Suprapubic skin (tissue), 4 donors: ENCODE measurements at regions not wholly inside any gene's neighbourhood (a gene's known extent, or its start where the extent isn't known, plus 50 kb on each side); places are given as distances from the start of the nearest gene placed in this dataset.
A peak's percentile ranks its signal among the peaks of the same experiment; 100 is the strongest.
"Not testable (repeated sequence)": the region's sequence is repeated elsewhere in the genome, so short reads cannot be mapped to it uniquely, and the experiment has no call there.

Experiments
- DNase-seq, 2 donors: peaks; one replicate each; pipeline ENCODE4 v3.0.0-alpha.2; 2019; ENCODE audit warnings: low spot score in 2 of 2
- H3K27ac ChIP-seq: fragments of 200-600 bp; sonication (generic); one replicate; pipeline ENCODE4 v1.5.1; 2019
- H3K27me3 ChIP-seq: fragments of 200-600 bp; sonication (generic); one replicate; pipeline ENCODE4 v1.5.1; 2019
- H3K36me3 ChIP-seq: fragments of 200-600 bp; sonication (generic); one replicate; pipeline ENCODE4 v1.5.1; 2019
- H3K4me1 ChIP-seq: fragments of 200-600 bp; sonication (generic); one replicate; pipeline ENCODE4 v1.5.1; 2019
- H3K4me3 ChIP-seq: fragments of 200-600 bp; sonication (generic); one replicate; pipeline ENCODE4 v1.5.1; 2019; ENCODE audit warnings: mild to moderate bottlenecking
- H3K9me3 ChIP-seq: fragments of 200-600 bp; sonication (generic); one replicate; pipeline ENCODE4 v1.5.1; 2019
- EP300 ChIP-seq: sonication (generic); formaldehyde crosslinking; IDR thresholded peaks from one replicate; pipeline ENCODE4 v1.6.1; 2017; ENCODE audit warnings: antibody characterized with exemption
- POLR2A ChIP-seq, 2 donors: fragments of 450-650 bp; IDR thresholded peaks; one replicate each; pipeline ENCODE4 v1.6.1; 2017; ENCODE audit warnings: antibody characterized with exemption in 2 of 2, mild to moderate bottlenecking in 2 of 2, moderate library complexity in 2 of 2
- POLR2AphosphoS5 ChIP-seq, 3 donors: sonication (generic); formaldehyde crosslinking; IDR thresholded peaks; one replicate each; pipeline ENCODE4 v1.6.1; 2017; ENCODE audit warnings: antibody characterized with exemption in 3 of 3
- WGBS: methylation state at CpG from one replicate; pipeline ENCODE4 v1.1.5; 2018; 5-methylcytosine and 5-hydroxymethylcytosine counted together
- TF ChIP-seq, protein P1 (sequence below), 2 donors: fragments of 200-600 bp in 1 of 2; fragments of 450-650 bp in 1 of 2; sonication (generic) in 1 of 2; IDR thresholded peaks; one replicate each; pipeline ENCODE4 v1.5.1; 2016 to 2019; ENCODE audit warnings: antibody characterized with exemption in 2 of 2, mild to moderate bottlenecking in 1 of 2, moderate library complexity in 1 of 2

DNA sequence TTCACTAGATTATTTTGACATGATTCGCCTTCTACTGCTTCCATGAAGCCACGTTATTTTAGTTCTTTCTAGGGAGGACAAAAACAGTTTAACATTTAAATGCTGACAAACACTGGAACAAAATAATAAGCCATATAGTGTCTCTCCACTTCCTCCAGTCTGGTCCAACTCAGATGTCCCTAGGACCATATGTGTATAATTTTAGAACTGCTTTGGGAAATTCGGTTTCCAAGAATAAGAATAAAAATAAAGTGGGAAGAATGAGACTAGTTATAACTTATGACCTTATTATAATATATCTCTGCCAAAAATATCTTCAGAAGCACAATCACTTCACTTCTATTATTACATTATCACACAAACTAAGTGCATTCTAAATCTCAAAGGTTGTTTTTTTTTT is 164.4 kb upstream of the POF1B start:
- Histone ChIP-seq H3K27ac (no peak overlapping the region), H3K4me1 (no peaks in the 10 kb centered on the region), H3K36me3 (no peaks in the 10 kb centered on the region), H3K9me3 (no peaks in the 10 kb centered on the region), H3K4me3 (no peak overlapping the region), H3K27me3 (no peaks in the 10 kb centered on the region)
- no peak for TF ChIP-seq POLR2A (IDR thresholded peaks at IDR 0.05)
- TF ChIP-seq POLR2AphosphoS5 (IDR thresholded peaks at IDR 0.05) = no peak
- WGBS = 54% methylated on average over 3 of the region's 3 CpGs
- DNase-seq = no peak

DNA sequence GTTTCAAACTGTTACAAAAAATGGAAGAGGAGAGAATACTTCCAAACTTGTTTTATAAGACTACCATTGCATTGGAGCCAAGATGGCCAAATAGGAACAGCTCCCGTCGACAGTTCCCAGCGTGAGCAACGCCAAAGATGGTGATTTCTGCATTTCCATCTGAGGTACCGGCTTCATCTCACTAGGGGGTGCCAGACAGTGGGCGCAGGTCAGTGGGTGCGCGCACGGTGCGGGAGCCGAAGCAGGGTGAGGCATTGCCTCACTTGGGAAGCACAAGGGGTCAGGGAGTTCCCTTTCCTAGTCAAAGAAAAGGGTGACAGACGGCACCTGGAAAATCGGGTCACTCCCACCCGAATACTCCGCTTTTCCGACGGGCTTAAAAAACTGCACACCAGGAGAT is 149.7 kb upstream of the POF1B start:
- 80% methylated on average over 17 of the region's 17 CpGs for WGBS
- not testable (repeated sequence) for H3K9me3 ChIP-seq, H3K4me1 ChIP-seq, H3K36me3 ChIP-seq, DNase-seq, H3K27me3 ChIP-seq, H3K27ac ChIP-seq, H3K4me3 ChIP-seq

- DNase-seq = no peak
- H3K27ac ChIP-seq = no peak overlapping the region
- H3K4me3 ChIP-seq = no peak overlapping the region
- 55% methylated on average over 2 of the region's 2 CpGs for WGBS
- TF ChIP-seq, protein P1, sequence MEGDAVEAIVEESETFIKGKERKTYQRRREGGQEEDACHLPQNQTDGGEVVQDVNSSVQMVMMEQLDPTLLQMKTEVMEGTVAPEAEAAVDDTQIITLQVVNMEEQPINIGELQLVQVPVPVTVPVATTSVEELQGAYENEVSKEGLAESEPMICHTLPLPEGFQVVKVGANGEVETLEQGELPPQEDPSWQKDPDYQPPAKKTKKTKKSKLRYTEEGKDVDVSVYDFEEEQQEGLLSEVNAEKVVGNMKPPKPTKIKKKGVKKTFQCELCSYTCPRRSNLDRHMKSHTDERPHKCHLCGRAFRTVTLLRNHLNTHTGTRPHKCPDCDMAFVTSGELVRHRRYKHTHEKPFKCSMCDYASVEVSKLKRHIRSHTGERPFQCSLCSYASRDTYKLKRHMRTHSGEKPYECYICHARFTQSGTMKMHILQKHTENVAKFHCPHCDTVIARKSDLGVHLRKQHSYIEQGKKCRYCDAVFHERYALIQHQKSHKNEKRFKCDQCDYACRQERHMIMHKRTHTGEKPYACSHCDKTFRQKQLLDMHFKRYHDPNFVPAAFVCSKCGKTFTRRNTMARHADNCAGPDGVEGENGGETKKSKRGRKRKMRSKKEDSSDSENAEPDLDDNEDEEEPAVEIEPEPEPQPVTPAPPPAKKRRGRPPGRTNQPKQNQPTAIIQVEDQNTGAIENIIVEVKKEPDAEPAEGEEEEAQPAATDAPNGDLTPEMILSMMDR (IDR thresholded peaks at IDR 0.05) = no peak
- TF ChIP-seq EP300 = no peak
- no peak for TF ChIP-seq POLR2A (IDR thresholded peaks at IDR 0.05)
- no peak for TF ChIP-seq POLR2AphosphoS5 (IDR thresholded peaks at IDR 0.05)
- no peaks in the 10 kb centered on the region for H3K27me3 ChIP-seq
- no peaks in the 10 kb centered on the region for H3K36me3 ChIP-seq
- H3K9me3 ChIP-seq = no peaks in the 10 kb centered on the region
- H3K4me1 ChIP-seq = no peaks in the 10 kb centered on the region
Observed at GRCh38 chrX:85517994-85518718, 138.7 kb upstream of the POF1B start.

- WGBS = 30% methylated on average over 3 of the region's 3 CpGs
- Histone ChIP-seq H3K4me1 (no peaks in the 10 kb centered on the region), H3K4me3 (no peak overlapping the region), H3K36me3 (no peaks in the 10 kb centered on the region), H3K27ac (peak overlapping the region; percentile 10), H3K9me3 (no peaks in the 10 kb centered on the region), H3K27me3 (no peaks in the 10 kb centered on the region)
- no peak for DNase-seq
- no peak for TF ChIP-seq EP300
- no peak for TF ChIP-seq POLR2A (IDR thresholded peaks at IDR 0.05)
- TF ChIP-seq, protein P1 (IDR thresholded peaks at IDR 0.05) = no peak
- no peak for TF ChIP-seq POLR2AphosphoS5 (IDR thresholded peaks at IDR 0.05)
Observed at GRCh38 chrX:85516131-85516530, 136.7 kb upstream of the POF1B start.

GRCh38 chrX:85506871-85507270 is 127.4 kb upstream of the POF1B start:
- H3K4me1 ChIP-seq = no peaks in the 10 kb centered on the region
- 43% methylated on average over 2 of the region's 2 CpGs for WGBS
- H3K27me3 ChIP-seq = no peaks in the 10 kb centered on the region
- no peak for DNase-seq
- no peak overlapping the region for H3K4me3 ChIP-seq
- TF ChIP-seq POLR2A (IDR thresholded peaks at IDR 0.05) (no peak), POLR2AphosphoS5 (IDR thresholded peaks at IDR 0.05) (no peak)
- no peak overlapping the region for H3K27ac ChIP-seq
- H3K36me3 ChIP-seq = no peaks in the 10 kb centered on the region
- H3K9me3 ChIP-seq = no peaks in the 10 kb centered on the region

- Histone ChIP-seq H3K27me3 (no peaks in the 10 kb centered on the region), H3K4me1 (no peaks in the 10 kb centered on the region), H3K36me3 (no peaks in the 10 kb centered on the region), H3K4me3 (no peak overlapping the region), H3K27ac (no peak overlapping the region), H3K9me3 (no peaks in the 10 kb centered on the region)
- DNase-seq = no peak
- 69% methylated on average over 2 of the region's 2 CpGs for WGBS
- no peak for TF ChIP-seq POLR2A (IDR thresholded peaks at IDR 0.05)
- TF ChIP-seq, protein P1 (IDR thresholded peaks at IDR 0.05) = no peak
Observed at GRCh38 chrX:85505801-85506200, 126.3 kb upstream of the POF1B start.

- TF ChIP-seq, protein P1 (IDR thresholded peaks at IDR 0.05) = no peak
- TF ChIP-seq EP300 (no peak), POLR2A (IDR thresholded peaks at IDR 0.05) (no peak), POLR2AphosphoS5 (IDR thresholded peaks at IDR 0.05) (no peak)
Observed at GRCh38 chrX:85504381-85504780, 124.9 kb upstream of the POF1B start.

More at GRCh38 chrX:85504381-85504780, 124.9 kb upstream of the POF1B start:
- H3K27ac ChIP-seq = peak overlapping the region; percentile 60
- no peaks in the 10 kb centered on the region for H3K27me3 ChIP-seq
- no peak overlapping the region for H3K4me3 ChIP-seq
- 29% methylated on average over 1 of the region's 1 CpG for WGBS
- no peaks in the 10 kb centered on the region for H3K4me1 ChIP-seq
- no peaks in the 10 kb centered on the region for H3K36me3 ChIP-seq
- H3K9me3 ChIP-seq = no peaks in the 10 kb centered on the region
- no peak for DNase-seq
